ENCODE measurements at regions not wholly inside any gene's neighbourhood (a gene's known extent, or its start where the extent isn't known, plus 50 kb on each side); places are given as distances from the start of the nearest gene placed in this dataset.

- no peaks in the 10 kb centered on the region for H3K36me3 ChIP-seq (ENCODE audit: insufficient read depth, low read depth, low read length)
- H3K9me3 ChIP-seq (ENCODE audit: insufficient read depth, low read depth, low read length), result no peaks in the 10 kb centered on the region
- H3K27ac ChIP-seq (ENCODE audit: low read length), result no peak overlapping the region
- no peak overlapping the region for H3K4me3 ChIP-seq (ENCODE audit: low read length)
- 0 out of 2 replicates have a peak, but pooled peaks cover 5% of the 10 kb centered on the region for H3K4me1 ChIP-seq (ENCODE audit: insufficient read depth, low read length)
- H3K27me3 ChIP-seq (ENCODE audit: insufficient read depth, low read length), result no peaks in the 10 kb centered on the region
- H3K9ac ChIP-seq (ENCODE audit: low read depth, low read length), result no peak overlapping the region
Measured at GRCh38 chr14:53536446-53536845, 383.3 kb upstream of the DDHD1 start.

- 0 out of 2 replicates have a peak, but pooled peaks cover 3% of the 10 kb centered on the region for H3K4me1 ChIP-seq (ENCODE audit: insufficient read depth, low read length)
- H3K9ac ChIP-seq (ENCODE audit: low read depth, low read length), result no peak overlapping the region
- H3K27me3 ChIP-seq (ENCODE audit: insufficient read depth, low read length), result no peaks in the 10 kb centered on the region
- no peaks in the 10 kb centered on the region for H3K36me3 ChIP-seq (ENCODE audit: insufficient read depth, low read depth, low read length)
- no peaks in the 10 kb centered on the region for H3K9me3 ChIP-seq (ENCODE audit: insufficient read depth, low read depth, low read length)
- no peak overlapping the region for H3K27ac ChIP-seq (ENCODE audit: low read length)
- no peak overlapping the region for H3K4me3 ChIP-seq (ENCODE audit: low read length)
Measured at GRCh38 chr14:53534841-53535240, 381.7 kb upstream of the DDHD1 start.

GRCh38 chr14:53533384-53533970 lies 380.4 kb upstream of the DDHD1 start:
- H3K4me1 ChIP-seq (ENCODE audit: insufficient read depth, low read length), result no peaks in the 10 kb centered on the region
- H3K27me3 ChIP-seq (ENCODE audit: insufficient read depth, low read length), result no peaks in the 10 kb centered on the region
- H3K27ac ChIP-seq (ENCODE audit: low read length), result no peak overlapping the region
- no peaks in the 10 kb centered on the region for H3K9me3 ChIP-seq (ENCODE audit: insufficient read depth, low read depth, low read length)
- no peak overlapping the region for H3K9ac ChIP-seq (ENCODE audit: low read depth, low read length)
- H3K36me3 ChIP-seq (ENCODE audit: insufficient read depth, low read depth, low read length), result no peaks in the 10 kb centered on the region
- H3K4me3 ChIP-seq (ENCODE audit: low read length), result no peak overlapping the region

GRCh38 chr14:53532853-53533252 lies 379.7 kb upstream of the DDHD1 start:
- no peak overlapping the region for H3K4me3 ChIP-seq (ENCODE audit: low read length)
- H3K27ac ChIP-seq (ENCODE audit: low read length), result no peak overlapping the region
- no peak overlapping the region for H3K9ac ChIP-seq (ENCODE audit: low read depth, low read length)

GRCh38 chr14:53531730-53532129 lies 378.6 kb upstream of the DDHD1 start:
- no peaks in the 10 kb centered on the region for H3K27me3 ChIP-seq (ENCODE audit: insufficient read depth, low read length)
- H3K4me1 ChIP-seq (ENCODE audit: insufficient read depth, low read length), result no peaks in the 10 kb centered on the region
- no peak overlapping the region for H3K9ac ChIP-seq (ENCODE audit: low read depth, low read length)
- no peak overlapping the region for H3K4me3 ChIP-seq (ENCODE audit: low read length)
- no peak overlapping the region for H3K27ac ChIP-seq (ENCODE audit: low read length)
- H3K36me3 ChIP-seq (ENCODE audit: insufficient read depth, low read depth, low read length), result no peaks in the 10 kb centered on the region
- no peaks in the 10 kb centered on the region for H3K9me3 ChIP-seq (ENCODE audit: insufficient read depth, low read depth, low read length)

More at GRCh38 chr14:53532853-53533252, 379.7 kb upstream of the DDHD1 start:
- Histone ChIP-seq H3K36me3 (ENCODE audit: insufficient read depth, low read depth, low read length) (no peaks in the 10 kb centered on the region), H3K9me3 (ENCODE audit: insufficient read depth, low read depth, low read length) (no peaks in the 10 kb centered on the region), H3K4me1 (ENCODE audit: insufficient read depth, low read length) (no peaks in the 10 kb centered on the region), H3K27me3 (ENCODE audit: insufficient read depth, low read length) (no peaks in the 10 kb centered on the region)

- no peaks in the 10 kb centered on the region for H3K36me3 ChIP-seq (ENCODE audit: insufficient read depth, low read depth, low read length)
- no peaks in the 10 kb centered on the region for H3K4me1 ChIP-seq (ENCODE audit: insufficient read depth, low read length)
- no peak overlapping the region for H3K4me3 ChIP-seq (ENCODE audit: low read length)
- no peak overlapping the region for H3K9ac ChIP-seq (ENCODE audit: low read depth, low read length)
- no peaks in the 10 kb centered on the region for H3K9me3 ChIP-seq (ENCODE audit: insufficient read depth, low read depth, low read length)
- H3K27ac ChIP-seq (ENCODE audit: low read length), result no peak overlapping the region
- H3K27me3 ChIP-seq (ENCODE audit: insufficient read depth, low read length), result no peaks in the 10 kb centered on the region
Measured at GRCh38 chr14:53531156-53531555, 378.0 kb upstream of the DDHD1 start.

- no peaks in the 10 kb centered on the region for H3K9me3 ChIP-seq (ENCODE audit: insufficient read depth, low read depth, low read length)
- no peaks in the 10 kb centered on the region for H3K4me1 ChIP-seq (ENCODE audit: insufficient read depth, low read length)
- H3K27me3 ChIP-seq (ENCODE audit: insufficient read depth, low read length), result no peaks in the 10 kb centered on the region
- H3K4me3 ChIP-seq (ENCODE audit: low read length), result no peak overlapping the region
- no peak overlapping the region for H3K9ac ChIP-seq (ENCODE audit: low read depth, low read length)
- H3K36me3 ChIP-seq (ENCODE audit: insufficient read depth, low read depth, low read length), result no peaks in the 10 kb centered on the region
- no peak overlapping the region for H3K27ac ChIP-seq (ENCODE audit: low read length)
Measured at GRCh38 chr14:53529519-53529918, 376.4 kb upstream of the DDHD1 start.

- no peaks in the 10 kb centered on the region for H3K9me3 ChIP-seq (ENCODE audit: insufficient read depth, low read depth, low read length)
- H3K36me3 ChIP-seq (ENCODE audit: insufficient read depth, low read depth, low read length), result no peaks in the 10 kb centered on the region
- H3K27me3 ChIP-seq (ENCODE audit: insufficient read depth, low read length), result no peaks in the 10 kb centered on the region
- H3K4me3 ChIP-seq (ENCODE audit: low read length), result no peak overlapping the region
- H3K27ac ChIP-seq (ENCODE audit: low read length), result no peak overlapping the region
- no peak overlapping the region for H3K9ac ChIP-seq (ENCODE audit: low read depth, low read length)
- H3K4me1 ChIP-seq (ENCODE audit: insufficient read depth, low read length), result no peaks in the 10 kb centered on the region
Measured at GRCh38 chr14:53528185-53528671, 375.1 kb upstream of the DDHD1 start.

GRCh38 chr14:53526200-53526599 lies 373.1 kb upstream of the DDHD1 start:
- Histone ChIP-seq H3K9ac (ENCODE audit: low read depth, low read length) (no peak overlapping the region), H3K9me3 (ENCODE audit: insufficient read depth, low read depth, low read length) (no peaks in the 10 kb centered on the region), H3K4me1 (ENCODE audit: insufficient read depth, low read length) (no peaks in the 10 kb centered on the region), H3K27me3 (ENCODE audit: insufficient read depth, low read length) (no peaks in the 10 kb centered on the region), H3K36me3 (ENCODE audit: insufficient read depth, low read depth, low read length) (no peaks in the 10 kb centered on the region), H3K4me3 (ENCODE audit: low read length) (no peak overlapping the region), H3K27ac (ENCODE audit: low read length) (no peak overlapping the region)

- H3K27me3 ChIP-seq (ENCODE audit: insufficient read depth, low read length), result no peaks in the 10 kb centered on the region
- H3K4me3 ChIP-seq (ENCODE audit: low read length), result no peak overlapping the region
- H3K36me3 ChIP-seq (ENCODE audit: insufficient read depth, low read depth, low read length), result no peaks in the 10 kb centered on the region
- H3K4me1 ChIP-seq (ENCODE audit: insufficient read depth, low read length), result no peaks in the 10 kb centered on the region
- no peak overlapping the region for H3K27ac ChIP-seq (ENCODE audit: low read length)
- no peak overlapping the region for H3K9ac ChIP-seq (ENCODE audit: low read depth, low read length)
- H3K9me3 ChIP-seq (ENCODE audit: insufficient read depth, low read depth, low read length), result no peaks in the 10 kb centered on the region
Measured at GRCh38 chr14:53525608-53526007, 372.5 kb upstream of the DDHD1 start.

- Histone ChIP-seq H3K4me1 (ENCODE audit: insufficient read depth, low read length) (no peaks in the 10 kb centered on the region), H3K36me3 (ENCODE audit: insufficient read depth, low read depth, low read length) (no peaks in the 10 kb centered on the region), H3K4me3 (ENCODE audit: low read length) (no peak overlapping the region), H3K9me3 (ENCODE audit: insufficient read depth, low read depth, low read length) (no peaks in the 10 kb centered on the region), H3K27me3 (ENCODE audit: insufficient read depth, low read length) (no peaks in the 10 kb centered on the region), H3K27ac (ENCODE audit: low read length) (no peak overlapping the region), H3K9ac (ENCODE audit: low read depth, low read length) (no peak overlapping the region)
Measured at GRCh38 chr14:53524391-53524790, 371.3 kb upstream of the DDHD1 start.

- no peak overlapping the region for H3K27ac ChIP-seq (ENCODE audit: low read length)
- H3K9ac ChIP-seq (ENCODE audit: low read depth, low read length), result no peak overlapping the region
- H3K27me3 ChIP-seq (ENCODE audit: insufficient read depth, low read length), result no peaks in the 10 kb centered on the region
- no peaks in the 10 kb centered on the region for H3K9me3 ChIP-seq (ENCODE audit: insufficient read depth, low read depth, low read length)
- no peak overlapping the region for H3K4me3 ChIP-seq (ENCODE audit: low read length)
- H3K36me3 ChIP-seq (ENCODE audit: insufficient read depth, low read depth, low read length), result no peaks in the 10 kb centered on the region
- no peaks in the 10 kb centered on the region for H3K4me1 ChIP-seq (ENCODE audit: insufficient read depth, low read length)
Measured at GRCh38 chr14:53523226-53523625, 370.1 kb upstream of the DDHD1 start.

Measured in iPS-20b (cell line).